Fibroblast of mammary gland (primary cell): ENCODE measurements at regions not wholly inside any gene's neighbourhood (a gene's known extent, or its start where the extent isn't known, plus 50 kb on each side); places are given as distances from the start of the nearest gene placed in this dataset.

Experiments used
- DNase-seq: peaks from one replicate; pipeline ENCODE4 v3.0.0-alpha.2; 2010; ENCODE audit warnings: low read depth
- H3K4me3 ChIP-seq: 2 replicates; pipeline ENCODE4 v1.5.1; 2011; ENCODE audit warnings: low read depth, mild to moderate bottlenecking, low read length, moderate library complexity; ENCODE audit not compliant: control insufficient read depth
- CTCF ChIP-seq: conservative IDR thresholded peaks from 2 replicates; pipeline ENCODE4 v1.5.1; 2011; ENCODE audit warnings: low read depth, low read length, inconsistent platforms; ENCODE audit not compliant: control insufficient read depth, insufficient read depth

GRCh38 chr1:217067642-217068041, 344.4 kb upstream of the ESRRG start:
- no peak overlapping the region for H3K4me3 ChIP-seq
- no peak for TF ChIP-seq CTCF
- DNase-seq, result no peak

GRCh38 chr1:217066794-217067193, 343.6 kb upstream of the ESRRG start:
- DNase-seq, result no peak
- no peak for TF ChIP-seq CTCF
- no peak overlapping the region for H3K4me3 ChIP-seq

GRCh38 chr1:217063172-217063908, 340.1 kb upstream of the ESRRG start:
- H3K4me3 ChIP-seq, result no peak overlapping the region
- DNase-seq, result no peak
- TF ChIP-seq CTCF, result no peak

- no peak for TF ChIP-seq CTCF
- DNase-seq, result no peak
- no peak overlapping the region for H3K4me3 ChIP-seq
These were observed 339.4 kb upstream of the ESRRG start for GRCh38 chr1:217062586-217062985.

- TF ChIP-seq CTCF, result no peak
- no peak for DNase-seq
These were observed 336.2 kb upstream of the ESRRG start for GRCh38 chr1:217059401-217059800.

GRCh38 chr1:217053676-217054075, 330.4 kb upstream of the ESRRG start:
- no peak for TF ChIP-seq CTCF
- no peak overlapping the region for H3K4me3 ChIP-seq
- no peak for DNase-seq

More at GRCh38 chr1:217059401-217059800, 336.2 kb upstream of the ESRRG start:
- no peak overlapping the region for H3K4me3 ChIP-seq

GRCh38 chr1:217052626-217053025, 329.4 kb upstream of the ESRRG start:
- no peak overlapping the region for H3K4me3 ChIP-seq
- no peak for TF ChIP-seq CTCF

More at GRCh38 chr1:217052626-217053025, 329.4 kb upstream of the ESRRG start:
- DNase-seq, result no peak
